ENCODE measurements at regions not wholly inside any gene's neighbourhood (a gene's known extent, or its start where the extent isn't known, plus 50 kb on each side); places are given as distances from the start of the nearest gene placed in this dataset.
"Not testable (repeated sequence)": the region's sequence is repeated elsewhere in the genome, so short reads cannot be mapped to it uniquely, and the experiment has no call there.

DNA sequence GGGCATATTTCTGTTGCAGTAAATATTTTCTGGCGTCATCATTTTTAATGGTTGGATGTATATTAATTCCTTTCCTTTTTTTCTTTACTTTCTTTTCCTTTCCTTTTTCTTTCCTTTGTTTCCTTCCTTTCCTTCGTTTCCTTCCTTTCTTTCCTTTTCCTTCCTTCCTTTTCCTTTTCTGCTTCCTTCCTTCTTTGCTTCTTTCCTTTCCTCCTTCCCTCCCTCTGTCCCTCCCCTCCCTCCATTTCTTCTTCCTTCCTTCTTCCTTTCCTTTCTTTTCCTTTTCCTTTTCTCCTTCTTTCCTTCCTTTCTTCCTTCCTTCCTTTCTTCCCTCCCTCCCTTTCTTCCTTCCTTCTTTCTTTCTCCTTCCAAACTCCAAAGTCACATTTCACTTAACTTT, 54.9 kb upstream of the LYSMD4 start:
- Histone ChIP-seq H2AFZ (ENCODE audit: low read length, unreplicated experiment) (no peak overlapping the region), H3K79me2 (ENCODE audit: control insufficient read depth, insufficient read depth, low read length, unreplicated experiment) (no peaks in the 10 kb centered on the region), H3K27me3 (ENCODE audit: insufficient read depth, low read length) (peaks cover 17% of the 10 kb centered on the region), H3K27ac (ENCODE audit: low read depth, low read length) (no peak overlapping the region), H3K36me3 (ENCODE audit: insufficient read depth, low read length) (no peaks in the 10 kb centered on the region), H3K4me3 (ENCODE audit: low read depth, low read length) (no peak overlapping the region), H3K4me1 (ENCODE audit: control insufficient read depth, insufficient read depth, low read length, unreplicated experiment) (no peaks in the 10 kb centered on the region)

DNA sequence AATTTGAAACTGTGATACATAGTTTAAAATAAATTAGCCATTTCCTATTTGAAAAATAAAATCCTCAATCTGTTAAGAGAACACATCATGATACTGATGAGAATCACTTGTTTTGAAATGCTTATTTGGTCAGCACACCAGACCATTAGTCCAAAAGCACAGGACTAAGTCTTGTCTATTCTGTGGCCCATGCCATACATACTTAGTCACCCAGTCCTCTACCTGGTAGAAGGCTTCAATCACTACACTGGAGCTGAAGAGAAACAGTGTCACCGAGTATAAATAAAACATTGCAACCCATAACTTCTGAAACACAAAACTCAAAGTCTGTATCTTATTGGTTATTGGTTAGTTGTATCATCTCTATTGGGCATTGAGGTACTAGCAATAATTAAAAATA, 51.6 kb upstream of the LYSMD4 start:
- H3K27me3 ChIP-seq (ENCODE audit: insufficient read depth, low read length) = peaks cover 20% of the 10 kb centered on the region
- H3K4me3 ChIP-seq (ENCODE audit: low read depth, low read length) = not testable (repeated sequence)

DNA sequence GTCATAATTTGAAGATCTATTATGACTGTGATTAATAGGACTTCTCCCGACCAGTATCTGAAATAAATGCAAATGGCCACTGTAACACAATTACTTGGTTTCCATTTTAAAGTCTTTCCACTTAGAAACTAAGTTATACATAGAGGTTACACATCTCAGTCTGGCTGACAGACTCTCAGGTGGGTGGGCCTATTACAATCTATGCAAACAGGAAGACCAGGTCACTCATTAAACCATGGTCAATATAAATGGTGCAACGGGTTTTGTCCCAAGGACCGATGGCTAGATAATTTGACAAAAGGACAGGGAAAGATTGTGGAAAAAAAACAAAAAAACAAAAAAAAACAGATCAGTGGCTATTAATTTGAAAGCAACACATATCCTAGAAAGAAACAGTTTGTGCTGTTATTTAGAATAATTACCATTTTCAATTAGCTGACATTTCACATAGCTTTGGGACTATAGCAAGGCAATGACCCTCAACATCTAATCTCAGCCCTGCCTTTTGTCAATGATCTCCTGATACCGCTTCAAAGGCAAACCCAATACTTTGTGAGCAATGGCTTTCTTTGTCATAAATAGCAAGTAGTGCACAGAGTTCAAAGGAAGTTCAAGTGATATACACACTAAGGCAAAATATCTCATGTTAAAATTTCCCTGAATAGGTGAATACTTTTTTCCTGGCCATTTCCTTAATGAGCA, 50.8 kb upstream of the LYSMD4 start:
- H3K4me3 ChIP-seq (ENCODE audit: low read depth, low read length); H3K4me1 ChIP-seq (ENCODE audit: control insufficient read depth, insufficient read depth, low read length, unreplicated experiment); H3K36me3 ChIP-seq (ENCODE audit: insufficient read depth, low read length); H3K27ac ChIP-seq (ENCODE audit: low read depth, low read length); H3K79me2 ChIP-seq (ENCODE audit: control insufficient read depth, insufficient read depth, low read length, unreplicated experiment); H2AFZ ChIP-seq (ENCODE audit: low read length, unreplicated experiment): not testable (repeated sequence)
- peaks cover 20% of the 10 kb centered on the region for H3K27me3 ChIP-seq (ENCODE audit: insufficient read depth, low read length)

More for the DNA sequence above, 51.6 kb upstream of the LYSMD4 start:
- H2AFZ ChIP-seq (ENCODE audit: low read length, unreplicated experiment); H3K79me2 ChIP-seq (ENCODE audit: control insufficient read depth, insufficient read depth, low read length, unreplicated experiment); H3K27ac ChIP-seq (ENCODE audit: low read depth, low read length); H3K36me3 ChIP-seq (ENCODE audit: insufficient read depth, low read length); H3K4me1 ChIP-seq (ENCODE audit: control insufficient read depth, insufficient read depth, low read length, unreplicated experiment): not testable (repeated sequence)
